PC-9 (cell line): ENCODE measurements at regions not wholly inside any gene's neighbourhood (a gene's known extent, or its start where the extent isn't known, plus 50 kb on each side); places are given as distances from the start of the nearest gene placed in this dataset.

ENCODE experiments used
- BruUV-seq: library from RNA; stranded (reverse); fragments of 400-500 nt; replicated peaks from 2 replicates; lab custom pipeline; 2021; lab: Mats Ljungman, UMichigan
- CTCF ChIA-PET: fragments of 300-600 bp; sonication (Branson Sonifier 250); formaldehyde crosslinking; loops from one replicate; lab custom pipeline; 2022; ENCODE audit warnings: antibody characterized with exemption; lab: Charles Lee
- POLR2A ChIA-PET: fragments of 300-600 bp; sonication (Branson Sonifier 250); formaldehyde crosslinking; loops from one replicate; lab custom pipeline; 2022; ENCODE audit warnings: antibody characterized with exemption; ENCODE audit not compliant: unreplicated experiment; lab: Charles Lee
- DNase-seq, 2 experiments: peaks; one replicate each; pipeline versions ENCODE4 v3.0.0 to v3.0.0-alpha.2; 2015 to 2022; ENCODE audit warnings: mixed read lengths in 1 of 2
- H2AFZ ChIP-seq: fragments of 200-600 bp; sonication (generic); 2 replicates; pipeline ENCODE4 v1.8.1; 2017; ENCODE audit warnings: antibody characterized with exemption
- H3F3A ChIP-seq: fragments of 200-600 bp; sonication (generic); 2 replicates; pipeline ENCODE4 v1.8.1; 2017; ENCODE audit warnings: antibody characterized with exemption, mild to moderate bottlenecking, low read depth; ENCODE audit not compliant: insufficient read depth
- H3K27ac ChIP-seq: fragments of 200-600 bp; sonication (generic); 2 replicates; pipeline ENCODE4 v1.6.1; 2016; ENCODE audit warnings: mixed run types
- H3K27me3 ChIP-seq: fragments of 200-600 bp; sonication (generic); 2 replicates; pipeline ENCODE4 v1.6.1; 2016; ENCODE audit warnings: low read depth, mixed run types; ENCODE audit not compliant: insufficient read depth
- H3K36me3 ChIP-seq: fragments of 200-600 bp; sonication (generic); 2 replicates; pipeline ENCODE4 v1.6.1; 2016; ENCODE audit warnings: low read depth, mixed run types
- H3K4me1 ChIP-seq: fragments of 200-600 bp; sonication (generic); replicated peaks from 2 replicates; pipeline ENCODE4 v1.6.1; 2016; ENCODE audit warnings: mixed run types; ENCODE audit not compliant: insufficient read depth
- H3K4me2 ChIP-seq: fragments of 200-600 bp; sonication (generic); 2 replicates; pipeline ENCODE4 v1.6.1; 2017; ENCODE audit warnings: mixed run types
- H3K4me3 ChIP-seq: fragments of 200-600 bp; sonication (generic); 2 replicates; pipeline ENCODE4 v1.6.1; 2016; ENCODE audit warnings: mixed run types
- H3K79me2 ChIP-seq: fragments of 200-600 bp; sonication (generic); 2 replicates; pipeline ENCODE4 v1.6.1; 2017; ENCODE audit warnings: low read depth, mixed run types
- H3K9me2 ChIP-seq: fragments of 200-600 bp; sonication (generic); 2 replicates; pipeline ENCODE4 v1.8.1; 2017; ENCODE audit warnings: mild to moderate bottlenecking; ENCODE audit not compliant: insufficient read depth
- H3K9me3 ChIP-seq: fragments of 200-600 bp; sonication (generic); 2 replicates; pipeline ENCODE4 v1.8.1; 2016; ENCODE audit warnings: low read depth; ENCODE audit not compliant: insufficient read depth
- H4K20me1 ChIP-seq: fragments of 200-600 bp; sonication (generic); 2 replicates; pipeline ENCODE4 v1.8.1; 2017; ENCODE audit not compliant: insufficient read depth
- EZH2 ChIP-seq: fragments of 200-600 bp; sonication (generic); IDR thresholded peaks from 2 replicates; pipeline ENCODE4 v1.8.0; 2017; ENCODE audit warnings: antibody characterized with exemption, low read depth
- intact Hi-C: fragments of 100-400 bp; cut with micrococcal nuclease; formaldehyde crosslinking; loops from one replicate; pipeline ENCODE4 v1.10.0; 2022; ENCODE audit not compliant: unreplicated experiment
- TF ChIP-seq, protein P1 (sequence below): fragments of 200-600 bp; sonication (generic); conservative IDR thresholded peaks from 2 replicates; pipeline ENCODE4 v1.6.1; 2017; ENCODE audit warnings: mixed run types, antibody characterized with exemption, mild to moderate bottlenecking, moderate library complexity

GRCh38 chr18:60069145-60069544, 169.3 kb downstream of the PMAIP1 start:
- CTCF ChIA-PET, result interaction anchor here (0.6 kb wide), 1 partner anchor 467 kb away, joined by 3 read pairs; no protein-coding TSS in a partner anchor
- intact Hi-C loops, result no loop called here
- H3K4me2 ChIP-seq, result no peak overlapping the region
- no peaks in the 10 kb centered on the region for H4K20me1 ChIP-seq
- POLR2A ChIA-PET, result no interaction called here
- no peak overlapping the region for H3K27ac ChIP-seq
- H3K9me2 ChIP-seq, result no peaks in the 10 kb centered on the region
- H3K4me1 ChIP-seq, result no peaks in the 10 kb centered on the region
- H3K79me2 ChIP-seq, result no peaks in the 10 kb centered on the region
- H3K4me3 ChIP-seq, result no peak overlapping the region
- DNase-seq, result no peak
- H3K36me3 ChIP-seq, result no peaks in the 10 kb centered on the region
- no peaks in the 10 kb centered on the region for H3F3A ChIP-seq
- no peak overlapping the region for H2AFZ ChIP-seq
- no TSS peak for BruUV-seq
- no peaks in the 10 kb centered on the region for H3K27me3 ChIP-seq
- no peak for TF ChIP-seq EZH2
- TF ChIP-seq, protein P1, sequence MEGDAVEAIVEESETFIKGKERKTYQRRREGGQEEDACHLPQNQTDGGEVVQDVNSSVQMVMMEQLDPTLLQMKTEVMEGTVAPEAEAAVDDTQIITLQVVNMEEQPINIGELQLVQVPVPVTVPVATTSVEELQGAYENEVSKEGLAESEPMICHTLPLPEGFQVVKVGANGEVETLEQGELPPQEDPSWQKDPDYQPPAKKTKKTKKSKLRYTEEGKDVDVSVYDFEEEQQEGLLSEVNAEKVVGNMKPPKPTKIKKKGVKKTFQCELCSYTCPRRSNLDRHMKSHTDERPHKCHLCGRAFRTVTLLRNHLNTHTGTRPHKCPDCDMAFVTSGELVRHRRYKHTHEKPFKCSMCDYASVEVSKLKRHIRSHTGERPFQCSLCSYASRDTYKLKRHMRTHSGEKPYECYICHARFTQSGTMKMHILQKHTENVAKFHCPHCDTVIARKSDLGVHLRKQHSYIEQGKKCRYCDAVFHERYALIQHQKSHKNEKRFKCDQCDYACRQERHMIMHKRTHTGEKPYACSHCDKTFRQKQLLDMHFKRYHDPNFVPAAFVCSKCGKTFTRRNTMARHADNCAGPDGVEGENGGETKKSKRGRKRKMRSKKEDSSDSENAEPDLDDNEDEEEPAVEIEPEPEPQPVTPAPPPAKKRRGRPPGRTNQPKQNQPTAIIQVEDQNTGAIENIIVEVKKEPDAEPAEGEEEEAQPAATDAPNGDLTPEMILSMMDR, result peak; percentile 42; the same call in 1 of the 2 replicates
- H3K9me3 ChIP-seq, result no peaks in the 10 kb centered on the region

- H3K9me3 ChIP-seq, result no peaks in the 10 kb centered on the region
- H4K20me1 ChIP-seq, result no peaks in the 10 kb centered on the region
- no peak for DNase-seq
- H3K4me1 ChIP-seq, result no peaks in the 10 kb centered on the region
- H3K4me3 ChIP-seq, result no peak overlapping the region
- H3K27ac ChIP-seq, result no peak overlapping the region
- POLR2A ChIA-PET, result no interaction called here
- CTCF ChIA-PET, result interaction anchor here (0.7 kb wide), 1 partner anchor 73 kb away, joined by 4 read pairs; no protein-coding TSS in a partner anchor
- no peaks in the 10 kb centered on the region for H3K36me3 ChIP-seq
- H3K4me2 ChIP-seq, result no peak overlapping the region
- H3F3A ChIP-seq, result no peaks in the 10 kb centered on the region
- BruUV-seq, result no TSS peak
- no peaks in the 10 kb centered on the region for H3K27me3 ChIP-seq
- TF ChIP-seq EZH2, result no peak
- TF ChIP-seq, protein P1, result no peak
- H3K79me2 ChIP-seq, result no peaks in the 10 kb centered on the region
- H3K9me2 ChIP-seq, result no peaks in the 10 kb centered on the region
- intact Hi-C loops, result no loop called here
- no peak overlapping the region for H2AFZ ChIP-seq
Observed at GRCh38 chr18:60067426-60068210, 167.8 kb downstream of the PMAIP1 start.

GRCh38 chr18:60066219-60066975, 166.6 kb downstream of the PMAIP1 start:
- no peak overlapping the region for H2AFZ ChIP-seq
- no peak for DNase-seq
- H3F3A ChIP-seq, result no peaks in the 10 kb centered on the region
- no peaks in the 10 kb centered on the region for H4K20me1 ChIP-seq
- no peaks in the 10 kb centered on the region for H3K27me3 ChIP-seq
- H3K36me3 ChIP-seq, result no peaks in the 10 kb centered on the region
- ChIA-PET POLR2A (no interaction called here), CTCF (no interaction called here)
- H3K4me1 ChIP-seq, result no peaks in the 10 kb centered on the region
- no peaks in the 10 kb centered on the region for H3K9me3 ChIP-seq
- H3K9me2 ChIP-seq, result no peaks in the 10 kb centered on the region
- TF ChIP-seq EZH2, result no peak
- TF ChIP-seq, protein P1, result no peak
- H3K4me3 ChIP-seq, result no peak overlapping the region
- H3K27ac ChIP-seq, result no peak overlapping the region
- H3K4me2 ChIP-seq, result no peak overlapping the region
- no peaks in the 10 kb centered on the region for H3K79me2 ChIP-seq
- no TSS peak for BruUV-seq
- intact Hi-C loops, result no loop called here
